ENCODE measurements at regions not wholly inside any gene's neighbourhood (a gene's known extent, or its start where the extent isn't known, plus 50 kb on each side); places are given as distances from the start of the nearest gene placed in this dataset.

GRCh38 chr1:244137725-244138124, 86.6 kb downstream of the ZBTB18 start:
- Histone ChIP-seq H3K36me3 (no peaks in the 10 kb centered on the region), H3K27me3 (peaks cover 11% of the 10 kb centered on the region), H3K9me3 (no peaks in the 10 kb centered on the region), H3K4me3 (no peak overlapping the region), H3K4me1 (no peaks in the 10 kb centered on the region), H3K27ac (no peak overlapping the region)
- no peak for DNase-seq (ENCODE audit: low spot score in 2 of 2)
- 74% methylated on average over 6 of the region's 6 CpGs for WGBS
- no peak for TF ChIP-seq EP300 (IDR thresholded peaks at IDR 0.05)
- no peak for TF ChIP-seq CTCF (IDR thresholded peaks at IDR 0.05)
- no peak for TF ChIP-seq POLR2A (IDR thresholded peaks at IDR 0.05)
- TF ChIP-seq POLR2AphosphoS5 (IDR thresholded peaks at IDR 0.05), result no peak

GRCh38 chr1:244138399-244138798, 87.3 kb downstream of the ZBTB18 start:
- Histone ChIP-seq H3K27me3 (peaks cover 11% of the 10 kb centered on the region), H3K36me3 (no peaks in the 10 kb centered on the region), H3K4me3 (no peak overlapping the region), H3K4me1 (no peaks in the 10 kb centered on the region), H3K9me3 (no peaks in the 10 kb centered on the region), H3K27ac (no peak overlapping the region)
- no peak for TF ChIP-seq EP300 (IDR thresholded peaks at IDR 0.05)
- TF ChIP-seq POLR2A (IDR thresholded peaks at IDR 0.05), result no peak
- no peak for TF ChIP-seq POLR2AphosphoS5 (IDR thresholded peaks at IDR 0.05)
- no peak for TF ChIP-seq CTCF (IDR thresholded peaks at IDR 0.05)
- no peak for DNase-seq (ENCODE audit: low spot score in 2 of 2)
- WGBS, result 85% methylated on average over 7 of the region's 7 CpGs

GRCh38 chr1:244139655-244140054, 88.6 kb downstream of the ZBTB18 start:
- H3K4me1 ChIP-seq, result no peaks in the 10 kb centered on the region
- H3K36me3 ChIP-seq, result no peaks in the 10 kb centered on the region
- WGBS, result 76% methylated on average over 16 of the region's 16 CpGs
- no peak for DNase-seq (ENCODE audit: low spot score in 2 of 2)
- no peak overlapping the region for H3K4me3 ChIP-seq
- H3K27me3 ChIP-seq, result peaks cover 11% of the 10 kb centered on the region
- no peaks in the 10 kb centered on the region for H3K9me3 ChIP-seq
- H3K27ac ChIP-seq, result no peak overlapping the region
- no peak for TF ChIP-seq POLR2AphosphoS5 (IDR thresholded peaks at IDR 0.05)

- no peak for DNase-seq (ENCODE audit: low spot score in 2 of 2)
- H3K9me3 ChIP-seq, result no peaks in the 10 kb centered on the region
- TF ChIP-seq POLR2AphosphoS5 (IDR thresholded peaks at IDR 0.05), result no peak
- no peak for TF ChIP-seq POLR2A (IDR thresholded peaks at IDR 0.05)
- no peak for TF ChIP-seq EP300 (IDR thresholded peaks at IDR 0.05)
- TF ChIP-seq CTCF (IDR thresholded peaks at IDR 0.05), result no peak
- H3K4me3 ChIP-seq, result no peak overlapping the region
- no peak overlapping the region for H3K27ac ChIP-seq
- whole genome bisulfite sequencing, result 96% methylated on average over 3 of the region's 3 CpGs
- H3K27me3 ChIP-seq, result peaks cover 11% of the 10 kb centered on the region
- no peaks in the 10 kb centered on the region for H3K36me3 ChIP-seq
- no peaks in the 10 kb centered on the region for H3K4me1 ChIP-seq
These were observed 89.3 kb downstream of the ZBTB18 start for GRCh38 chr1:244140420-244140819.

- Histone ChIP-seq H3K9me3 (no peaks in the 10 kb centered on the region), H3K36me3 (no peaks in the 10 kb centered on the region), H3K27me3 (peaks cover 4% of the 10 kb centered on the region), H3K4me3 (no peak overlapping the region), H3K27ac (no peak overlapping the region), H3K4me1 (no peaks in the 10 kb centered on the region)
- TF ChIP-seq EP300 (IDR thresholded peaks at IDR 0.05), result no peak
- TF ChIP-seq CTCF (IDR thresholded peaks at IDR 0.05), result no peak
- no peak for TF ChIP-seq POLR2A (IDR thresholded peaks at IDR 0.05)
- TF ChIP-seq POLR2AphosphoS5 (IDR thresholded peaks at IDR 0.05), result no peak
- WGBS, result 86% methylated on average over 2 of the region's 2 CpGs
- DNase-seq (ENCODE audit: low spot score in 2 of 2), result no peak
These were observed 93.0 kb downstream of the ZBTB18 start for GRCh38 chr1:244144053-244144452.

GRCh38 chr1:244150071-244150470, 99.0 kb downstream of the ZBTB18 start:
- no peak for DNase-seq (ENCODE audit: low spot score in 2 of 2)
- Histone ChIP-seq H3K4me1 (no peaks in the 10 kb centered on the region), H3K4me3 (no peak overlapping the region), H3K27ac (no peak overlapping the region), H3K9me3 (no peaks in the 10 kb centered on the region), H3K27me3 (no peaks in the 10 kb centered on the region), H3K36me3 (no peaks in the 10 kb centered on the region)
- TF ChIP-seq POLR2A (IDR thresholded peaks at IDR 0.05) (no peak), CTCF (IDR thresholded peaks at IDR 0.05) (no peak), EP300 (IDR thresholded peaks at IDR 0.05) (no peak), POLR2AphosphoS5 (IDR thresholded peaks at IDR 0.05) (no peak)
- WGBS, result 65% methylated on average over 5 of the region's 5 CpGs
